ENCODE measurements at regions not wholly inside any gene's neighbourhood (a gene's known extent, or its start where the extent isn't known, plus 50 kb on each side); places are given as distances from the start of the nearest gene placed in this dataset.

- no peak overlapping the region for H3K4me3 Mint-ChIP-seq
- H3K4me3 ChIP-seq (ENCODE audit: low read length) = no peak overlapping the region
- no peak overlapping the region for H3K27ac Mint-ChIP-seq
- intact Hi-C loops (cut with micrococcal nuclease) = no loop called here
- H3K36me3 Mint-ChIP-seq = no peaks in the 10 kb centered on the region
- ATAC-seq = no peak
- peaks cover 11 to 20% of the 10 kb centered on the region in 2 donors for H3K9me3 Mint-ChIP-seq
- H3K27me3 ChIP-seq (ENCODE audit: control insufficient read depth, insufficient read depth, low read length) = no peaks in the 10 kb centered on the region
- H3K4me1 Mint-ChIP-seq = no peaks in the 10 kb centered on the region
- no peak for DNase-seq
- no peaks in the 10 kb centered on the region for H3K4me1 ChIP-seq (ENCODE audit: control insufficient read depth, insufficient read depth, low read length)
- no peak overlapping the region for H3K27ac ChIP-seq (ENCODE audit: low read length)
- no peak for TF ChIP-seq CTCF (IDR thresholded peaks at IDR 0.05)
- no peaks in the 10 kb centered on the region for H3K27me3 Mint-ChIP-seq (ENCODE audit: low read depth in 2 of 2)
- 74% methylated on average over 4 of the region's 4 CpGs for WGBS (ENCODE audit: insufficient coverage)
- no peaks in the 10 kb centered on the region for H3K9me3 ChIP-seq (ENCODE audit: control insufficient read depth, insufficient read depth, low read length)
- no peaks in the 10 kb centered on the region for H3K36me3 ChIP-seq (ENCODE audit: control insufficient read depth, insufficient read depth, low read length)
Measured at GRCh38 chr18:39105104-39105503, 1539.5 kb upstream of the CELF4 start.

- ATAC-seq (no peak), DNase-seq (no peak)
- Mint-ChIP-seq H3K36me3 (no peaks in the 10 kb centered on the region), H3K9me3 (peaks cover 4 to 23% of the 10 kb centered on the region in 2 donors), H3K4me1 (no peaks in the 10 kb centered on the region), H3K27me3 (ENCODE audit: low read depth in 2 of 2) (no peaks in the 10 kb centered on the region), H3K4me3 (no peak overlapping the region), H3K27ac (no peak overlapping the region)
- no peak overlapping the region for H3K27ac ChIP-seq (ENCODE audit: low read length)
- no peak overlapping the region for H3K4me3 ChIP-seq (ENCODE audit: low read length)
- WGBS (ENCODE audit: insufficient coverage) = 77% methylated on average over 2 of the region's 3 CpGs
- no peaks in the 10 kb centered on the region for H3K9me3 ChIP-seq (ENCODE audit: control insufficient read depth, insufficient read depth, low read length)
- H3K36me3 ChIP-seq (ENCODE audit: control insufficient read depth, insufficient read depth, low read length) = no peaks in the 10 kb centered on the region
- no peak for TF ChIP-seq CTCF (IDR thresholded peaks at IDR 0.05)
- H3K27me3 ChIP-seq (ENCODE audit: control insufficient read depth, insufficient read depth, low read length) = no peaks in the 10 kb centered on the region
- intact Hi-C loops (cut with micrococcal nuclease) = no loop called here
- no peaks in the 10 kb centered on the region for H3K4me1 ChIP-seq (ENCODE audit: control insufficient read depth, insufficient read depth, low read length)
Measured at GRCh38 chr18:39072970-39073369, 1507.4 kb upstream of the CELF4 start.

- no peaks in the 10 kb centered on the region for H3K27me3 Mint-ChIP-seq (ENCODE audit: low read depth in 2 of 2)
- no peaks in the 10 kb centered on the region for H3K4me1 Mint-ChIP-seq
- peaks cover 9% of the 10 kb centered on the region for H3K36me3 Mint-ChIP-seq
- intact Hi-C loops (cut with micrococcal nuclease) = no loop called here
- Histone ChIP-seq H3K4me1 (ENCODE audit: control insufficient read depth, insufficient read depth, low read length) (no peaks in the 10 kb centered on the region), H3K36me3 (ENCODE audit: control insufficient read depth, insufficient read depth, low read length) (no peaks in the 10 kb centered on the region), H3K27ac (ENCODE audit: low read length) (no peak overlapping the region), H3K4me3 (ENCODE audit: low read length) (no peak overlapping the region), H3K9me3 (ENCODE audit: control insufficient read depth, insufficient read depth, low read length) (no peaks in the 10 kb centered on the region), H3K27me3 (ENCODE audit: control insufficient read depth, insufficient read depth, low read length) (no peaks in the 10 kb centered on the region)
- TF ChIP-seq CTCF (IDR thresholded peaks at IDR 0.05) = no peak
- WGBS (ENCODE audit: insufficient coverage) = no CpG with 5 or more reads among the region's 1 CpG
- DNase-seq (no peak), ATAC-seq (no peak)
- no peak overlapping the region for H3K4me3 Mint-ChIP-seq
- peaks cover 24 to 26% of the 10 kb centered on the region in 2 donors for H3K9me3 Mint-ChIP-seq
- no peak overlapping the region for H3K27ac Mint-ChIP-seq
Measured at GRCh38 chr18:39062426-39062825, 1496.8 kb upstream of the CELF4 start.

GRCh38 chr18:39058386-39059000, 1492.9 kb upstream of the CELF4 start:
- H3K4me1 Mint-ChIP-seq = no peaks in the 10 kb centered on the region
- DNase-seq (no peak), ATAC-seq (no peak)
- TF ChIP-seq CTCF (IDR thresholded peaks at IDR 0.05) = no peak
- Histone ChIP-seq H3K4me1 (ENCODE audit: control insufficient read depth, insufficient read depth, low read length) (no peaks in the 10 kb centered on the region), H3K9me3 (ENCODE audit: control insufficient read depth, insufficient read depth, low read length) (no peaks in the 10 kb centered on the region), H3K27ac (ENCODE audit: low read length) (no peak overlapping the region), H3K36me3 (ENCODE audit: control insufficient read depth, insufficient read depth, low read length) (no peaks in the 10 kb centered on the region), H3K4me3 (ENCODE audit: low read length) (no peak overlapping the region), H3K27me3 (ENCODE audit: control insufficient read depth, insufficient read depth, low read length) (no peaks in the 10 kb centered on the region)
- 77% methylated on average over 6 of the region's 6 CpGs for WGBS (ENCODE audit: insufficient coverage)
- intact Hi-C loops (cut with micrococcal nuclease) = no loop called here
- no peak overlapping the region for H3K27ac Mint-ChIP-seq
- peaks cover 14 to 16% of the 10 kb centered on the region in 2 donors for H3K9me3 Mint-ChIP-seq
- peaks cover 2% of the 10 kb centered on the region for H3K36me3 Mint-ChIP-seq
- no peaks in the 10 kb centered on the region for H3K27me3 Mint-ChIP-seq (ENCODE audit: low read depth in 2 of 2)
- no peak overlapping the region for H3K4me3 Mint-ChIP-seq
